HG03432 (cell line): ENCODE measurements at regions not wholly inside any gene's neighbourhood (a gene's known extent, or its start where the extent isn't known, plus 50 kb on each side); places are given as distances from the start of the nearest gene placed in this dataset.
"Not testable (repeated sequence)": the region's sequence is repeated elsewhere in the genome, so short reads cannot be mapped to it uniquely, and the experiment has no call there.

Experiments
- ATAC-seq: cut with Tn5 transposase; IDR thresholded peaks from one replicate; pipeline ENCODE4 v1.9.1; 2021; ENCODE audit warnings: mild to moderate bottlenecking, moderate library complexity; ENCODE audit not compliant: unreplicated experiment

GRCh38 chr1:189962181-189962580, 515.5 kb downstream of the BRINP3 start:
- no peak for ATAC-seq

- no peak for ATAC-seq
These were observed 507.1 kb downstream of the BRINP3 start for GRCh38 chr1:189970331-189971230.

- ATAC-seq, result no peak
These were observed 506.0 kb downstream of the BRINP3 start for GRCh38 chr1:189971656-189972055.

GRCh38 chr1:189977184-189977583, 500.5 kb downstream of the BRINP3 start:
- ATAC-seq, result no peak

- no peak for ATAC-seq
These were observed 494.3 kb downstream of the BRINP3 start for GRCh38 chr1:189983166-189983890.

GRCh38 chr1:189986516-189986915, 491.1 kb downstream of the BRINP3 start:
- no peak for ATAC-seq

- ATAC-seq, result no peak
These were observed 490.2 kb downstream of the BRINP3 start for GRCh38 chr1:189987509-189987908.

GRCh38 chr1:189992856-189993255, 484.8 kb downstream of the BRINP3 start:
- ATAC-seq, result no peak

GRCh38 chr1:190000365-190000872, 477.2 kb downstream of the BRINP3 start:
- no peak for ATAC-seq

- no peak for ATAC-seq
These were observed 476.5 kb downstream of the BRINP3 start for GRCh38 chr1:190001187-190001586.

- no peak for ATAC-seq
These were observed 474.3 kb downstream of the BRINP3 start for GRCh38 chr1:190003376-190003775.

GRCh38 chr1:190011585-190011984, 466.1 kb downstream of the BRINP3 start:
- ATAC-seq, result no peak

- not testable (repeated sequence) for ATAC-seq
These were observed 458.5 kb downstream of the BRINP3 start for GRCh38 chr1:190019151-190019550.

GRCh38 chr1:190019717-190020116, 457.9 kb downstream of the BRINP3 start:
- peak; percentile 54 for ATAC-seq

- ATAC-seq, result peak; percentile 71
These were observed 455.0 kb downstream of the BRINP3 start for GRCh38 chr1:190022709-190023108.

- ATAC-seq, result no peak
These were observed 448.2 kb downstream of the BRINP3 start for GRCh38 chr1:190029441-190029840.

- no peak for ATAC-seq
These were observed 434.0 kb downstream of the BRINP3 start for GRCh38 chr1:190043655-190044054.

- ATAC-seq, result no peak
These were observed 431.4 kb downstream of the BRINP3 start for GRCh38 chr1:190046231-190046630.
